Hematopoietic multipotent progenitor cell treated with erythropoietin and hydrocortisone succinate and interleukin-3 and kit ligand, for 8 days (in vitro differentiated cells): ENCODE measurements at regions not wholly inside any gene's neighbourhood (a gene's known extent, or its start where the extent isn't known, plus 50 kb on each side); places are given as distances from the start of the nearest gene placed in this dataset.

Experiments
- DNase-seq: peaks from one replicate; pipeline ENCODE4 v3.0.0-alpha.2; 2015

DNA sequence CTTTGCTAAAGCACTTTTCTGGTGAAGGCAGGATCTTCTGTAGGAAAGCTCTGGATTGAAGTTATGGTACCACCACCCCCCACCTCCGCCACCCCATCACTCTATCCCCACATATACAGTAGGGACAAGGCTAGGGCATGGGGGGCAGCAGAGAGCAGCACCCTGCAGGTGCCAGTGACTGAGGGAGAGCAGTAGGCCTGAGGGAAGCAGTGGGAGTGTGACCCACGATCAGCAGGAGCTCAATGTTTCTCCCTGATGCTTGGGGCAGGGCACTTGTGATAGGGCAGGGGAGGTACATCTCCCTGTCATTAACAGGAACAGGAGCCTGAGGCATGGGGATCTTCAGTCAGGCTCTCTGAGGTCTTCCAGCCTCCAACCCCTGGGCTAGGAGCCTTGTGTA, 121.6 kb downstream of the ZFP36L2 start:
- DNase-seq = no peak

DNA sequence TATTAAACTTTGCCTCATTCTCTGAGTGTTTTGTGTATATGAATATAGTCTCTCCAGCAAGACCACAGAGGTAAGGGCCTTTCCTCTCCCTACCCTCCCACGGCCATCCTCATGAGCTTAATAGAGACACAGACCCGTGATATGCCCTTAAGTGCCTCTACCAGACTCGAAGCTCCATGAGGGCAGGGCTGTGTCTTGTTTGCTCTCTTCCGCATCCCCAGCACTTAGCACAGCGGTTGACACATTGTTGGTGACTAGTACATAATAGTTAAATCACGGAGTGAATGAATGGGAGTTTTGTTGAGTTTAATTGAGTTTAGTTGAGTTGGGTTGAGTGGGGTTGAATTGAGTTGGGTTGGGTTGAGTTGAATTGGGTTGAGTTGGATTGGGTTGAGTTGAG, 122.3 kb downstream of the ZFP36L2 start:
- DNase-seq = no peak

DNA sequence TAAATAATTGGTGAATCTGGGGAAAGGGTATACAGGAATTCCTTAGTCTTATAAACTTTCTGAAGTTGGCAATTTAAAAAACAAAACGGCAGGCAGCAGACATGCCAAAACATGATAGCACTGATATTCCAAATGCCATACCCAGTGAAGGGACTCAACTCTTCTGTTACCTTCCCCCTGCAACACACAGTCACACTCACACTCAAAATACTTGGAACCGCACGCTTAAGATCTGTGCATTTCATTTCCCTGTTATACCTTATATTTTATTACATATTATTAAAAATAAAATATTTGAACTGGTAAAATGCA, 123.4 kb downstream of the ZFP36L2 start:
- DNase-seq = no peak

DNA sequence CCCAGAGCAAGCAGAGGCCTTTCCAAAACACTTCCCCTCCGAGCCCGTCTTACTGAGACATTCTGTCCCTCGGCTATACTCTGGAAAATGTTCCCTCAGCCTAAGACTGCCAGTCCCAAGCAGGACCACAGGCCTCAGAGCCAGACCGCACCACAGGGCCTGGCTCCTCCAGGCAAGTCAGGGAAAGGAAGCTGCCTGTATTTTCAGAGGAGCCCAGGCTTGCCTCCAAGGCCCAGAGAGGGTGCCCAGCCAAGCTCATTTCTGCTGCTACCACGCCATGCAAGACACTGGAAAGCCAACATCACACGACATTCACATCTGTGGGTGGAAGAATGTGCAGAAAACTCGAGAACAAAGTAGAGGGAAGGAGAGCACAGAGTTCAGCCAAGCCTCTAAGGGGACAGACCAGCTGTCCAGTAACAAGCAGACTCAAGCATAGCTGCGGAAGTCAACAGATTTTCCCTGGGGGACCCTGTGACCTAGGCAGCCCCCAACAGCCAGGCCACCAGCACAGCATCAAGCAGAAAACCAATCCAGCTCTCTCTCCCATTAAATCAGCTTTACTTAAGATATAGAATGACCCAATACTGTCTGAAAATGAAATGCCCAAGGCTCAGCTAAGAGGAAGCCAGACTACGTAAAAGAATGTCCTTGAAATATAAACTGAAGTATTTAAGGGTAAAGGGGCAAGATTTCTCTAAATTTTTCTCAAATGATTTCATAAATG, 123.9 kb downstream of the ZFP36L2 start:
- DNase-seq = no peak

DNA sequence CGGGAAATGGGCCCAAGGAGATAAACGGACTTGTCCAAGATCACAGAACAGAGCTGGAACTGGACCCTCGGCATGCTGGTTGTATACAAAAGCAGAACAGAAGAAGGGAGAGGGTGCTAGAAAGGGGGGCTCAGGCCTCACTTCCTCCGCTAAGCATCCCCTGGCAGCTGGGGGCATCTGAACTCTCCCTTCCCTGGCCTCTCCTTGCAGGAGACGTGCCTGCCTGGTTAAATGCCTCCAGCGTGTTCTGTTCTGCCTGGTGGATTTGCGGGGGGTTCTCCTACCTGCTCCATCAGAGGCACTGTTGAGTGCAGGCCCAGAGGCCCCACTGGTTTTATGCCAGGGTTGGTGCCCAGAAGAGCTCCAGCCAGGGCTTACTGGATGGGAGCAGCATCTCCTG, 124.7 kb downstream of the ZFP36L2 start:
- no peak for DNase-seq

DNA sequence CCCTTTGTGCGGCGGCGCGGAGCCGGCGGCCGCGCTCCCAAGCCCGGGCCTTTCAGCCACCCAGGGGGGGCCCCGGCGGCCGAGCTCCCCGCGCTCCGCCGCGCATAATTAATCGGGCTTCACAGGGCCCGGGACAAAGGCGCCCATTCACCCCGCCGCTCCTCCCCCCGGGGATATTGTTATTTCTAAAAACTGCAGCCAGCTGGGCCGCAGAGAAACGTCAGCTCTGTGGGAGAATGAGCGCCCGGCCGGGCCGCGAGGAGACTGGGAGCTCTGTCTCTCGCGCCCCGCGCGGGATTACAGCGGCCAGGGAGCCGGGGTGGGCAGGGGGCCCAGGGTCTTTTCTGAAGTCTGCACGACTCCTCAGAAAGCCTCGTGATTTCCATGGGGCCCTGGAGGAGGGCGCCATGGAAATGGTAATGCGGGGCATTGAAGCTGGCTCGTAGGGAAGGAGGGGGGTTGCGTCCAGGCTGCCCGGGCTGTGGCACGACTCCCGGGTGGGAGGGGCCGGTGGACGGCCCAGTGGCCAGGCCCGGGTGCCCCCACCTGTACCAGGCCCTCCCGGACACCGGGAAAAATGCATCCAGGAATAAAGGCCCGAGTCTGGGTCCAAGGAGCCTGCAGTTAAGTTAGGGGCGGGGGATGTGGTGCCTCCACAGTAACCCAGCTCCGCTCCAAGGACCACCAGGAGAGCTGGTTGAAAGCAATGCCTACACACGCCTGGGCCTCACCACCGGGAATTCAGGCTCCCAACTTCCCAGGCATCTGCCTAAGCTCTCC, 125.3 kb downstream of the ZFP36L2 start:
- DNase-seq = no peak

DNA sequence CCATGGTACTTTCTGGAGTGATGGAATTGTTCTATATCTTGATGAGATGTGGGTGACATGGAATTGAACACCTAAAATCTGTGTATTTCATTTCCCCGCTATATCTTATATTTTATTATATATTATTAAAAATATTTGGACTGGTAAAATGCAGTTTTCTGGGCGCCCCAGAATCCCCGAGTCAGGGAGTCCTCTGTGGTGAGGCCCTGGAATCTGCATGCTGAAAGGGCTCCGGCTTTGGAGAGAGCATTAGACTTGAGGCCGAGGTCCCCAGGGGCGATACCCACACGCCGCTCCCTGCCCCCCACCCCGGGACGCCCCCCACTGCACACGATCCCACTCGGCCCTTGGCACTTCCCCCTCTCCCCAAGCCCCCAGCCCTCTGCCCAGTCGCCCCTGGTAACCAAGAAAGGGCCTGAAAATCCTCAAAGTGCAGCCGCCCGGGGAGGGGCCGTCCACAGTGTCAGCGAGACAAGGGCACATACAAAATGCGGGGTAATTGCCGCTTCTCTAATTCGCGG, 126.0 kb downstream of the ZFP36L2 start:
- DNase-seq = no peak

DNA sequence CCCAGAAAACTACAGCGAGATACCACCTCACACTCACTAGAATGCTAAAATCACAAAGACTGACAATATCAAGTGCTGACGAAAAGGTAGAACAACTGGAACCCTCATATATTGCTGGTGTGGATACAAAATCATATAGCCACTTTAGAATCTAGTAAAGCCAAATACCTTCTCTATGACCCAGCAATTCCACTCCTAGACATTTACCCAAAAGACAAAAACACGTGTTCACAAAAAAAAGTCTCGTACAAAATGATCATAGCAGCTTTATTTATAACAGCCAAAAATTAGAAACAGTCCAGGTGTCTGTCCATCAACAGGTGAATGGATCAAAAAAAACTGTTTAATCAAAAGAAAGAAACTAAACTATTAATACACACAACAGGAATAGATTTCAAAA, 126.6 kb downstream of the ZFP36L2 start:
- no peak for DNase-seq

DNA sequence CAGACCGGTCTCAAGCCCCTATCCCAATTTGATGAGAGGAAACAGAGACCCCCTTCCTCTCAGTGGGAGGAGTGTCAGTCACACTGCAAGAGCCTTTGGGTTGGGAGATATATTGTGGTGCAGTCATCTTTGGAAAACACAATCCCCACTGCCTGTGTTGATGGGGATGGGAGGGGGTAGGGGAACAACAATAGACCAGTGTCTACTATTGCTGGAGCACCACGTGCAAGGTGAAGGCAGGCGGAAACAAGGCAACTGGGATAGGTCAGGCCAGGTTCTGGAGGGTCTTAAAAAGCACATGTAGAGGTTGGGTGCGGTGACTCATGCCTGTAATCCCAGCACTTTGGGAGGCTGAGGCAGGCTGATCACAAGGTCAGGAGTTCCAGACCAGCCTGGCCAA, 127.9 kb downstream of the ZFP36L2 start:
- no peak for DNase-seq

DNA sequence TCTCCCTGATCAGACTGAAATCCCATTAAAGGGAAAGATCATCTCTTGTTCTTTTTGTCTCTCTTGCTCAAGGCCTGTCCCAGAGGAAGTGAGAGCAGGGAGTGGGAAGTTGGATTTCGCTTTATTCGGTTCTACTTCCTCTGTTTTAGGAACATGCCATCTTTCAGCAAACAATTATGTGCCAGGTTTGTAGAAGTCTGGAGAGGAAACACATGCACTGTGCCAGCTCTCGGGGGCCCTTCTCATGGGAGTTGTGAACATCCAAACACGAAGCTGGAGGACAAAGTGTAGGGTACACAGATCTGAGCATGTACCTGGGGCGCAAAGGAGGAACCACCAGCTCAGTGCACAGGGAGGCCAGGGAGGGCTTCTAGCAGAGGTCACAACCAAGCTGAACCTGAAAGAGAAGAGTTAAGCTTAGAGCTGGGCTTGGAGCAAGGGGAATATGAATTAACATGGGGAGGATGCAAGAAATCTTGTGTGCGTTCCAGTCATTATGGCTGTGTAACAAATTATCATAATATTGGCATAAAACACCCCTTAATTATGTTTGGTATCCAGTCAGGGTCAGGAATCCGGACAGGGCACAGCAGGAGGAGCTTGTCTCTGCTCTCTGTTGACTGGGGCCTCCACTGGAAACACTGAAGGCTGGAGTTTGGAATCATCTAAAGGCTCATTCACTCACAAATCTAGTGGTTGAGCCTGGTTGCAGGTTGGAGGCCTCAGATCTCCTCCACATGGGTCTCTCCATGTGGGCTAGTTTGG, 128.6 kb downstream of the ZFP36L2 start:
- no peak for DNase-seq

DNA sequence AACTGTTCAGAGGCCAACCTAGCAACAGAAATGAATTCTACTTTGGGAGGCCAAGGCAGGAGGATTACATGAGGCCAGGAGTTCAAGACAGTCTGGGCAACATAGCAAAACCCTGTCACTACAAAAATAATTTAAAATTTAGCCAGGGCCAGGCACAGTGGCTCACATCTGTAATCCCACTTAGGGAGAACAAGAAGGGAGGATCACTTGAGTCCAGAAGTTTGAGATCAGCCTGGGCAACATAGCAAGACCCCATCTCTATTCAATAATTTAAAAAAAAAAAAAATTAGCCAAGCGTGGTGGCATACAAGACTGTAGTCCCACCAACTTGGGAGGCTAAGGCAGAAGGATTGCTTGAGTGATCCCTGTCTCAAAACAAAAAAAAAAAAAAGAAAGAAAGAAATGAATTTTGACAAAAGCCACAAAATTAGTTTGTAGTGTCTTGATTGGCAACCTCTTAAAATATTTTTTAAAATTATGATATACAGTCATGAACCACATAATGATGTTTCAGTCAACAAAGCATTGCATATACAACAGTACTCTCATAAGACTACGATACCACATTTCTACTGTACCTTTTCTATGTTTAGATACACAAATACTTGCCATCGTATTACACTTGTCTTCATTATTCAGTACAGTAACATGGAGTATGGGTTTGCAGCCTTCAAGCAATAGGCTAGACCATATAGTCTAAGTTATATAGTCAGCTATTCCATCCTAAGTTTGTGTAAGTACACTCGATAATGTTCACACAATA, 130.7 kb downstream of the ZFP36L2 start:
- DNase-seq = no peak

DNA sequence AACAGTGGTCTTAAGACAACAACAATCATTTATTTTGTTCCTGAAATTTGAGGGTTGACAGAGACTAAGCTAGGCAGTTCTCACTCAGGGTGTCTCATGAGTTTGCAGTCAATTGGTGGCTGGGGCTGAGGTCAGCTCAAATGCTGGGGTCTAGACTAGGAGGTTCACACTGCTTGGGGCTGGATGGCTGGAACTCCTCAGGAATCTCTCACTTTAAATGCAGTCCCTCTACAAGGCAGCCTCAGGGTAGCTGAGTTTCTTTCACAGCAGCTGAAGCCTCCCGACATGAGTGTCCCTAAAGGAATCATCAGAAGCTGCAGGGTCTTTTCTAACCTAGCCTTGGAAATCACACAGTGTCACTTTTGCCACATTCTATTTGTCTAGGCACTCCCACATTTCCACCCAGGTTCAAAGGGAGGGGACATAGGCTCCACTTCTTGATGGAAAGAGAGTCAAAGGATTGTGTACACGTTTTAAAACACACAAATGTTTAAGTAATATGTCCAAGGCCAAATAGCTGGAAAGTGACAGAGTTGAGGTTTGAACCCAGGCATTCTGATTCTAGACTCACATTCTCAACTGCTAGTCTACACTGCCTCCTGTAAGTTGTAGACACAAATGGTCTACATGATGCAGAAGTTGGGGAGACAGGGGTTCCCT, 133.8 kb downstream of the ZFP36L2 start:
- no peak for DNase-seq

DNA sequence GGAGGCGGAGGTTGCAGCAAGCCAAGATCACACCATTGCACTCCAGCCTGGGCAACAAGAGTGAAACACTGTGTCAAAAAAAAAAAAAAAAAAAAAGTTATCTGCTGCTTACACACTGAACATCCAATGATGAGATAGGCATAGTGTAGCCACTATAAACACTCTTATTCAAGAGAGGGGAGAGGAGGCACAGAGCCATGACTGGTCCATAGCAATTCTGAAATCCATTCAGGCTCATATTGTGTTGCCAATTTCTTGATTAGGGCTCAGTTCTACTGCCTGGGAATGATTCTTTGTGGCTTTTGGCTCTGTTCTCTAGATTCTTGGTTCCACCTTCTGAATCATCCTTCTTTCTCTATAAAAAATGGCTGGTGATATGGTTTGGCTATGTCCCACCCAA, 136.1 kb downstream of the ZFP36L2 start:
- no peak for DNase-seq

DNA sequence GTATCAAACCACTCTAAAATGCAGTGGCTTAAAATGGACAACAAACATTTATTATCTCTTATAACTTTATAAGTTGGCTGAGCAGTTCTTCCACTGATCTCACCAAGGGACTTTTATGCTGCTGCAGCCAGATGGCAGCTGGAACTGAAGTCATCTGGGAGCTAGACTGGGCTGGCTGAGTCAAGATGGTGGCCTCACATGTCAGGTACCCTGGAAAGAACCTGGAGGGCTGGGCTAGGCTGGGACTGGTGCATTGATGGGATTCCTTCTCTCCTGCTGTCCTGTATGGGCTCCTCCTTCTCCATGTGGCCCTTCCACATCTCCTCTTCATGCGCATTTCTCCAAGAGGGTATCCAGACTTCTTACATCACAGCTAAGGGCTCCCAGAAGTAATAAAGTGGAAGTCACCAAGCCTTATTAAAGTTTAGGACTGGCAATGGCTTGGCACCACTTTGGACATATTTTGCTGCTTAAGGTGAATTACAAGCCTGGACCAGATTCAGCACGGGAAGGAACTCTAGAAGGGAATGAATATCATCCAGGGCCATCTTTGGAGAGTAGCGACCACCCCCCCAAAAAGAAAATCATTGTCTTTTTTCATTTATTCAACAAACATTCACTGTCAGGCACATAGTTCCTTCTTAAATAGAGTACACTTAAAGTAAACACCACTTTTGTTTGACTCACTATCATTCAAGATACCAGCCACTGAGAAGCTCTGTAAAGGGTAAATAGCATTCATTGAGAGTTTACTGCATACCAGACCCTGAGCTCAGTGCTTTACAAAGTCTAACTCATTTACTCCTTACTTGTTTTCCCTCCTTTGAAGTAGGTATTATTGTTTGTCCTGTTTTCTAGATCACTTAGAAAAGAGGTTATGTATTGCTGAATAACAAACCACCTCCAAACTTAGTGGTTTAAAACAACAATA, 138.0 kb downstream of the ZFP36L2 start:
- no peak for DNase-seq

DNA sequence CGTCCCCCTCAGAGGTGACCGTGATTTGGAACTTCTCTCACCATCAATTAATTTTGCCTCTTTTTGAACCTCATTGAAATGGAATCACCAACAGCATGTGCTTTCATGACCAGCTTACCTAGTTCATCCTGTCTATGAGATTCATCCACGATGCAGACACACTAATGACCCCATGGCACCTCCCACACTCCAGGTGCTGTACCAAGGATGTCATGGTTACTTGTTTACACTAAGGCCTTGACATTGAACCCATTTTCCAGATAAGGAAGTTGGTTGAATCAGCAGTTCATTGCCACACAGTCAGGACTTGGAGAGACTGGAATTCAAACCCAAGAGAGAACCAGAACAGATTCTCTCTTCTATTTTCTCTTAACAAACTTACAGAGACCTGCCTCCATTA, 139.0 kb downstream of the ZFP36L2 start:
- no peak for DNase-seq

DNA sequence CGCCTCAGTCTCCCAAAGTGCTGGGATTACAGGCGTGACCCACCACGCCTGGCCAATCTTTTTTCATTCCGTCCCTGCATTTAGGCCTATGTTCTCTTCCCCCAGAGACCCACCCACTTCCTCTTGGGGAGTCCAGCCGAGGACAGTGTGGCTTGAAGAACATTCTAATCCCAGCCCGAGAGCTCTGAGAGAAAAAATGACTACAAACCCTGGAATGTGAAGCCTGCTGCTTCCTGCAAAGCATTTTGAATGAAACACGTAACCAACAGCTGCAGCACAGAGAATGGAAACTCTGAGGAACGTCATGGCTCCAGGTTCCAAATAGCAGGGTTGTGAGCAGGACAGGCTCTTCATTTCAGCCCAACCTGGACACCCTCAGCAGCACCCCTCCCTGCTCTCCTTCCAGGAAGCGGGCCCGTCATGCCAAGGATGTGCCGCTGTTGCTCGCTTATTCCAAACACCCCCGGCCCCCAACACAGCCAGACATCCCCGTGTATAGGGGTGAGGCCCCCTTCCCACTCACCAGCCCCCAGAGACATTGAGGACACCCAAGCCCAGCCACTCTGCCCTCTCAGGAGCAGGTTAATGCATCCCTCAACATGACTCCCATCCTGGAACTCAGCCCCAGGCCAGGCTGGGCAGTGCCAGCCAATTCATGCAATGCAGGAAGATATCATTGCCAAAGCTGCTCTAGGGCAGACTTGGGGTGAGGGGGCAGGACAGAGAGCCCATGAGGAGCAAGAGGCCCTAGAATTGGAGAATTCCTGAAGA, 139.8 kb downstream of the ZFP36L2 start:
- no peak for DNase-seq

DNA sequence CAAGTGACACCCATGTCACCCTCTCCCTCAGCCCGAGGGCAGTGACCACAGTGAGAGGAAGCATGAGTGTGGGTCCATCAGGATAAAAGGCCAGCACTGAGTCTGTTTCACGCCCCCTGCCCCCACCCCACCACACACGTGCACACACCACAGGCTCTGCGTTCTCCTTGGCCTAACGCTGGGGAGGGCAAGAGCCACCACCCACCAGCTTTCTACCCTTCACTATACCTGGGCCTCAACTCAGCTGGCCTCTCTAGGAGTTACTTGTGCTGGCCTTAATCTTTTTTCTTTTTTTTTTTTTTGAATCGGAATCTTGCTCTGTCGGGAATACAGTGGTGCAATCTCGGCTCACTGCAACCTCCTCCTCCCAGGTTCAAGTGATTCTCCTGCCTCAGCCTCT, 140.5 kb downstream of the ZFP36L2 start:
- no peak for DNase-seq

DNA sequence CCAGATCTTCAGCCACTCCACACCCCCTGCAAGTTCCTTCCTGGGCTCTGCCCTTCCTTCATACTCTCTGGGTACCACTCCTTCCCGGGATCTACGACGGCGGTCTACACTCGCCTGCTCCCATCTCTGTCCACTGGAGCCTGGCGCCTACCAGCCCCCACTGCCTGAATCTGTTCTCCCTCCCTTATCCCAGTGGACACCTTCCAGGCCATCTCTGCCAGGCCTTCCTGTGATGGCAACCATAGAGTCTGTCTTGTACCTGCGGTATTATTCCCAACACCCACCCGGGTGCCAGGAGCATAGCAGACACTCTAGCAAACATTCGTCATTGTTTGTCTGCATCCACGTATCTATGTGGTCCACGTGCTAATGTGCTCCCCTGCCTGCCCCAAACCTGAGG, 140.9 kb downstream of the ZFP36L2 start:
- no peak for DNase-seq

DNA sequence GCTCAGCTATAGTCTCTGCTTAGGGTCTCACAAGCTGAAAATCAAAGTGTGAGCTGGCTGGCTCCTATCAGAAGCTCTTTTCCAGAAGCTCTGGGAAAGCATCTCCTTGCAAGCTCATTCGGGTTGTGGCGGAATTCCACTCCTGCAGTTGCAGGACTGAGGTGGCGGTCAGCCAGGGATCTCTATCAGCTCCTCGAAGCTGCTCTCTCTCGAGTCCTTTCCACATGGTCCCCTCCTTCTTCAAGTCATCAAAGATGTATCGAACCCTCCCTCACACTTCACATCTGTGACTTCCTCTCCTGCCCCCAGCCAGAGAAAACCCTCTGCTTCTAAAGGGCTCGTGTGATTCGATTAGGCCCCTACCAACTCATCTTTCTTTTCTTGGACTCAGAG, 141.7 kb downstream of the ZFP36L2 start:
- DNase-seq = no peak
